Tibial artery (tissue), 4 donors: ENCODE measurements at regions not wholly inside any gene's neighbourhood (a gene's known extent, or its start where the extent isn't known, plus 50 kb on each side); places are given as distances from the start of the nearest gene placed in this dataset.

ENCODE experiments used
- DNase-seq, 2 donors: peaks; one replicate each; pipeline ENCODE4 v3.0.0-alpha.2; 2019
- H3K27ac ChIP-seq, 2 donors: fragments of 200-600 bp; sonication (generic) in 1 of 2; 1 replicate in 1 of 2; 2 replicates in 1 of 2; pipeline ENCODE4 v1.5.1; 2018 to 2019; ENCODE audit warnings: mild to moderate bottlenecking in 1 of 2
- H3K27me3 ChIP-seq, 2 donors: fragments of 200-600 bp; sonication (generic) in 1 of 2; one replicate each; pipeline versions ENCODE4 v1.5.1 to v1.6.0; 2016 to 2019
- H3K36me3 ChIP-seq, 3 donors: fragments of 200-600 bp; sonication (generic) in 2 of 3; one replicate each; pipeline ENCODE4 v1.5.1; 2016 to 2019; ENCODE audit warnings: mild to moderate bottlenecking in 2 of 3
- H3K4me1 ChIP-seq, 4 donors: fragments of 200-600 bp; sonication (generic) in 2 of 4; 1 replicate in 3 of 4; 2 replicates in 1 of 4; pipeline ENCODE4 v1.5.1; 2016 to 2019
- H3K4me3 ChIP-seq, 2 donors: fragments of 200-600 bp; sonication (generic) in 1 of 2; 1 replicate in 1 of 2; 2 replicates in 1 of 2; pipeline ENCODE4 v1.5.1; 2018 to 2019; ENCODE audit warnings: mild to moderate bottlenecking in 2 of 2
- H3K9me3 ChIP-seq, 3 donors: fragments of 200-600 bp; sonication (generic) in 1 of 3; one replicate each; pipeline ENCODE4 v1.5.1; 2016 to 2019
- intact Hi-C: fragments of 100-400 bp; cut with DNase I; formaldehyde crosslinking; loops from one replicate; pipeline ENCODE4 v1.15.0; 2023; ENCODE audit warnings: low total_unique reads
- TF ChIP-seq, protein P1 (sequence below), 2 experiments: fragments of 200-600 bp in 1 of 2; fragments of 450-650 bp in 1 of 2; IDR thresholded peaks; one replicate each; pipeline ENCODE4 v1.5.1; 2017 to 2019; ENCODE audit warnings: antibody characterized with exemption in 2 of 2, mild to moderate bottlenecking in 1 of 2, moderate library complexity in 1 of 2

DNA sequence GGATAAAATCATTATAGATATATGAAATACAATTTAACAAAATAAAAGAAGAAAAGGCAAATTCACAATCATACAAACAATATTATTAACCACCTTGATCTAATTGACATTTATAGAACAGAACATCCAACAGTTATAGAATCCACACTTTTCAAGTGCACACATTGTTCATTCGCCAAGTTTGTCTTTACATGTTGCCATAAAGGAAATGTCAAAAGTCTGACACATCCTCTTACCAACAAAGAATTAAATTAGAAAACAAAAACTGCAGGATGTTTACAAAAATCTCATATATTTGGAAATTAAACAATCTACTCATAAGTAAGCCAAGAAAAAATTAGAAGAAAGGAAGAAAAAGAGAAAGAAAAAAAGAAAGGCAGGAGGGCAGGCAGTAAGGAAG lies 909.2 kb upstream of the EPHA6 start:
- no peak overlapping the region for H3K27ac ChIP-seq
- H3K4me3 ChIP-seq: no peak overlapping the region
- no peak for DNase-seq
- H3K27me3 ChIP-seq: no peaks in the 10 kb centered on the region
- intact Hi-C loops: no loop called here
- no peaks in the 10 kb centered on the region for H3K36me3 ChIP-seq
- no peaks in the 10 kb centered on the region for H3K4me1 ChIP-seq
- TF ChIP-seq, protein P1, sequence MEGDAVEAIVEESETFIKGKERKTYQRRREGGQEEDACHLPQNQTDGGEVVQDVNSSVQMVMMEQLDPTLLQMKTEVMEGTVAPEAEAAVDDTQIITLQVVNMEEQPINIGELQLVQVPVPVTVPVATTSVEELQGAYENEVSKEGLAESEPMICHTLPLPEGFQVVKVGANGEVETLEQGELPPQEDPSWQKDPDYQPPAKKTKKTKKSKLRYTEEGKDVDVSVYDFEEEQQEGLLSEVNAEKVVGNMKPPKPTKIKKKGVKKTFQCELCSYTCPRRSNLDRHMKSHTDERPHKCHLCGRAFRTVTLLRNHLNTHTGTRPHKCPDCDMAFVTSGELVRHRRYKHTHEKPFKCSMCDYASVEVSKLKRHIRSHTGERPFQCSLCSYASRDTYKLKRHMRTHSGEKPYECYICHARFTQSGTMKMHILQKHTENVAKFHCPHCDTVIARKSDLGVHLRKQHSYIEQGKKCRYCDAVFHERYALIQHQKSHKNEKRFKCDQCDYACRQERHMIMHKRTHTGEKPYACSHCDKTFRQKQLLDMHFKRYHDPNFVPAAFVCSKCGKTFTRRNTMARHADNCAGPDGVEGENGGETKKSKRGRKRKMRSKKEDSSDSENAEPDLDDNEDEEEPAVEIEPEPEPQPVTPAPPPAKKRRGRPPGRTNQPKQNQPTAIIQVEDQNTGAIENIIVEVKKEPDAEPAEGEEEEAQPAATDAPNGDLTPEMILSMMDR (IDR thresholded peaks at IDR 0.05): no peak
- no peaks in the 10 kb centered on the region for H3K9me3 ChIP-seq

GRCh38 chr3:95911767-95912166 lies 902.6 kb upstream of the EPHA6 start:
- H3K4me3 ChIP-seq: no peak overlapping the region

GRCh38 chr3:95923496-95924210 lies 890.7 kb upstream of the EPHA6 start:
- Histone ChIP-seq H3K27ac (peak overlapping the region; percentile 55 to 61), H3K27me3 (no peaks in the 10 kb centered on the region), H3K4me1 (peaks cover 0 to 24% (median 0%) of the 10 kb centered on the region in 4 donors), H3K4me3 (no peak overlapping the region), H3K9me3 (no peaks in the 10 kb centered on the region), H3K36me3 (no peaks in the 10 kb centered on the region)
- TF ChIP-seq, protein P1 (IDR thresholded peaks at IDR 0.05): no peak
- intact Hi-C loops: no loop called here
- peak in 1 of 2 donors; percentile 53 for DNase-seq

More at GRCh38 chr3:95911767-95912166, 902.6 kb upstream of the EPHA6 start:
- TF ChIP-seq, protein P1 (IDR thresholded peaks at IDR 0.05): no peak
- Histone ChIP-seq H3K4me1 (no peaks in the 10 kb centered on the region), H3K27me3 (no peaks in the 10 kb centered on the region), H3K36me3 (no peaks in the 10 kb centered on the region), H3K9me3 (peaks cover 0 to 3% (median 0%) of the 10 kb centered on the region in 3 donors), H3K27ac (no peak overlapping the region)
- intact Hi-C loops: no loop called here
- DNase-seq: no peak

DNA sequence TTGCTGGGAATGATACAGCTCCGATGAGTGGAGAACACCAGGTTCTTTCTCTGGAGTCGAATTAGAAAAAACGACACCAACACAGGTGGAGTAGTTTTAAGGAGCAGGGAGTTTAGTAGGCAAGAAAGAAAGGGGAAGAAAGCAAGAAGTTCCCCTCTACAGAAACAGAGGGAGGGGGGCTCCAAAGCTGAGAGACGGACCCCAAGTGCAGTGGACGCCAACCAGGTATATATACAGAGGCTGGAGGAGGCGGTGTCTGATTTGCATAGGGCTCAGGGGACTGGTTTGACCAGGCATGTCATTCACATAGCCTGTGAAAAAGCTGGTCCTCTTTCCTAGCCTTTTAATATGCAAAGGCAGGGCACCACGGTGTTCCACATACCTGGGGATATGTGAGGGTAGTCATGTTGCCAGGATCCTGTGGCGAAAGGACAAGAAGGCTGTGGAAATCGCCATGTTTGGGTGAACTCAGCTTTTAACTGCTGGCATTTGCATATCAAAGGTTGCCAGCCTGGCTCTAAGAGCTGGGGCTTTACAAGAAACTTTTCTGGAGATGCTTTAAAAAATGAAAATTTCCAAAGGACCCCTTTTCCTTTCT lies 887.4 kb upstream of the EPHA6 start:
- H3K9me3 ChIP-seq: no peaks in the 10 kb centered on the region
- DNase-seq: no peak
- intact Hi-C loops: no loop called here
- peaks cover 0 to 19% (median 0%) of the 10 kb centered on the region in 4 donors for H3K4me1 ChIP-seq
- TF ChIP-seq, protein P1 (IDR thresholded peaks at IDR 0.05): no peak
- no peak overlapping the region for H3K27ac ChIP-seq
- no peak overlapping the region for H3K4me3 ChIP-seq
- no peaks in the 10 kb centered on the region for H3K27me3 ChIP-seq
- no peaks in the 10 kb centered on the region for H3K36me3 ChIP-seq

DNA sequence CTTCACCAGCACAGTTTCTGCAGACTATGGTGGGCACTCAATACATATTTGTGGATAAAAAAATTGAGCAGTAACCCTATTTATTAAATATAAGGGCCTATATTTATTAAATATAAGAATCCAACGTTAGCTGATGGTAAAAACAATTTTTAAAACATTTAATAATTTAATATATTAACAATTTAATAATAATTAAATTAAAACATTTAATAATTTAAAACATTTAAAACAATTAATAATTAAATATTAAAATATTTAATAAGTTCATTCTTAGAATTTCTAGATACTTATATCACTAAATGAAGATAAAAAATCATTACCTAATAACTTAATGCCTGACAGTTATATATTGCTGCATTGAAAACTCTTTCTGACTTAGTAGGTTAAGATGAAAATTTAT lies 880.2 kb upstream of the EPHA6 start:
- TF ChIP-seq, protein P1 (IDR thresholded peaks at IDR 0.05): no peak
- Histone ChIP-seq H3K36me3 (no peaks in the 10 kb centered on the region), H3K27me3 (no peaks in the 10 kb centered on the region), H3K27ac (no peak overlapping the region), H3K9me3 (no peaks in the 10 kb centered on the region), H3K4me3 (no peak overlapping the region), H3K4me1 (no peaks in the 10 kb centered on the region)
- no peak for DNase-seq
- intact Hi-C loops: loop anchor here (10.0 kb wide), 1 partner anchor 1411 kb away; no protein-coding TSS in a partner anchor
